BLaER1 treated with 17β-estradiol and CSF1 and Interleukin-3, amounts not matched to agents 10 nM and 100 nM (cell line): ENCODE measurements at regions not wholly inside any gene's neighbourhood (a gene's known extent, or its start where the extent isn't known, plus 50 kb on each side); places are given as distances from the start of the nearest gene placed in this dataset.

Experiments used
- H3K27ac ChIP-seq, 11 experiments: shearing (Covaris generic); formaldehyde crosslinking; 2 replicates each; pipeline ENCODE4 v1.8.1; 2022
- H3K27me3 ChIP-seq, 11 experiments: shearing (Covaris generic); formaldehyde crosslinking; 2 replicates each; pipeline ENCODE4 v1.8.1; 2022
- H3K36me3 ChIP-seq, 11 experiments: shearing (Covaris generic); formaldehyde crosslinking; 2 replicates each; pipeline ENCODE4 v1.8.1; 2022
- H3K4me1 ChIP-seq, 10 experiments: shearing (Covaris generic); formaldehyde crosslinking; 2 replicates each; pipeline ENCODE4 v1.8.1; 2022
- H3K4me2 ChIP-seq, 11 experiments: shearing (Covaris generic); formaldehyde crosslinking; 2 replicates each; pipeline ENCODE4 v1.8.1; 2022
- H3K4me3 ChIP-seq, 10 experiments: shearing (Covaris generic); formaldehyde crosslinking; 2 replicates each; pipeline ENCODE4 v1.8.1; 2022
- H3K9ac ChIP-seq, 11 experiments: shearing (Covaris generic); formaldehyde crosslinking; 2 replicates each; pipeline ENCODE4 v1.8.1; 2022
- H3K9me3 ChIP-seq, 11 experiments: shearing (Covaris generic); formaldehyde crosslinking; replicated peaks in 1 of 11; 2 replicates each; pipeline ENCODE4 v1.8.1; 2022
- H4K20me1 ChIP-seq, 11 experiments: shearing (Covaris generic); formaldehyde crosslinking; 2 replicates each; pipeline ENCODE4 v1.8.1; 2022
- Cebpa-rat ChIP-seq, 11 experiments: shearing (Covaris generic); IDR thresholded peaks; 2 replicates each; pipeline ENCODE4 v1.8.1; 2022

GRCh38 chr10:133035952-133036351 is 51.8 kb upstream of the ADGRA1 start:
- Histone ChIP-seq H3K4me2 (no peak overlapping the region), H3K36me3 (no peaks in the 10 kb centered on the region), H3K4me3 (no peak overlapping the region), H3K9ac (no peak overlapping the region), H3K4me1 (peaks cover 0 to 8% (median 0%) of the 10 kb centered on the region in 10 experiments; a peak in 1 of 20 replicates), H3K27ac (no peak overlapping the region), H3K9me3 (no peaks in the 10 kb centered on the region), H3K27me3 (no peaks in the 10 kb centered on the region; a peak in 1 of 22 replicates), H4K20me1 (peaks cover 0 to 40% (median 0%) of the 10 kb centered on the region in 11 experiments; a peak in 9 of 22 replicates)
- TF ChIP-seq Cebpa-rat (IDR thresholded peaks at IDR 0.05): no peak

GRCh38 chr10:133034762-133035161 is 53.0 kb upstream of the ADGRA1 start:
- TF ChIP-seq Cebpa-rat (IDR thresholded peaks at IDR 0.05): no peak
- H3K9me3 ChIP-seq: no peaks in the 10 kb centered on the region
- H3K4me2 ChIP-seq: no peak overlapping the region
- H4K20me1 ChIP-seq: peaks cover 0 to 45% (median 0%) of the 10 kb centered on the region in 11 experiments; a peak in 9 of 22 replicates
- H3K4me3 ChIP-seq: no peak overlapping the region
- H3K4me1 ChIP-seq: peaks cover 0 to 8% (median 4%) of the 10 kb centered on the region in 10 experiments; a peak in 11 of 20 replicates
- H3K36me3 ChIP-seq: no peaks in the 10 kb centered on the region
- no peak overlapping the region for H3K9ac ChIP-seq
- peaks cover under 1 to 12% (median 6%) of the 10 kb centered on the region in 11 experiments; a peak in 15 of 22 replicates for H3K27me3 ChIP-seq
- H3K27ac ChIP-seq: no peak overlapping the region

GRCh38 chr10:133034092-133034491 is 53.6 kb upstream of the ADGRA1 start:
- H3K36me3 ChIP-seq: no peaks in the 10 kb centered on the region
- H3K9me3 ChIP-seq: no peaks in the 10 kb centered on the region
- no peak overlapping the region for H3K4me3 ChIP-seq
- peaks cover 7 to 18% (median 13%) of the 10 kb centered on the region in 11 experiments for H3K27me3 ChIP-seq
- no peak overlapping the region for H3K4me2 ChIP-seq
- H3K27ac ChIP-seq: no peak overlapping the region
- H4K20me1 ChIP-seq: peaks cover 0 to 38% (median 0%) of the 10 kb centered on the region in 11 experiments; a peak in 8 of 22 replicates
- no peak for TF ChIP-seq Cebpa-rat (IDR thresholded peaks at IDR 0.05)
- H3K9ac ChIP-seq: no peak overlapping the region
- peaks cover 6 to 14% (median 10%) of the 10 kb centered on the region in 10 experiments; a peak in 19 of 20 replicates for H3K4me1 ChIP-seq

GRCh38 chr10:133033742-133034048 is 54.0 kb upstream of the ADGRA1 start:
- peaks cover 7 to 18% (median 13%) of the 10 kb centered on the region in 10 experiments; a peak in 19 of 20 replicates for H3K4me1 ChIP-seq
- H4K20me1 ChIP-seq: peaks cover 0 to 36% (median 0%) of the 10 kb centered on the region in 11 experiments; a peak in 6 of 22 replicates
- H3K36me3 ChIP-seq: no peaks in the 10 kb centered on the region
- no peak overlapping the region for H3K27ac ChIP-seq
- no peak overlapping the region for H3K9ac ChIP-seq
- no peak overlapping the region for H3K4me3 ChIP-seq
- TF ChIP-seq Cebpa-rat (IDR thresholded peaks at IDR 0.05): no peak
- peaks cover 11 to 22% (median 17%) of the 10 kb centered on the region in 11 experiments for H3K27me3 ChIP-seq
- H3K4me2 ChIP-seq: no peak overlapping the region; a peak in 1 of 22 replicates
- no peaks in the 10 kb centered on the region for H3K9me3 ChIP-seq

GRCh38 chr10:133032976-133033741 is 54.6 kb upstream of the ADGRA1 start:
- peaks cover 7 to 19% (median 15%) of the 10 kb centered on the region in 10 experiments; a peak in 19 of 20 replicates for H3K4me1 ChIP-seq
- no peak overlapping the region for H3K4me3 ChIP-seq
- no peak overlapping the region for H3K27ac ChIP-seq
- no peak overlapping the region; a peak in 1 of 22 replicates for H3K4me2 ChIP-seq
- H3K9me3 ChIP-seq: no peaks in the 10 kb centered on the region
- no peaks in the 10 kb centered on the region for H3K36me3 ChIP-seq
- peaks cover 0 to 36% (median 0%) of the 10 kb centered on the region in 11 experiments; a peak in 6 of 22 replicates for H4K20me1 ChIP-seq
- TF ChIP-seq Cebpa-rat (IDR thresholded peaks at IDR 0.05): no peak
- H3K27me3 ChIP-seq: peaks cover 12 to 25% (median 19%) of the 10 kb centered on the region in 11 experiments
- no peak overlapping the region for H3K9ac ChIP-seq

GRCh38 chr10:133032231-133032630 is 55.5 kb upstream of the ADGRA1 start:
- H3K27ac ChIP-seq: no peak overlapping the region
- H4K20me1 ChIP-seq: peaks cover 0 to 36% (median 0%) of the 10 kb centered on the region in 11 experiments; a peak in 6 of 22 replicates
- H3K27me3 ChIP-seq: peaks cover 12 to 30% (median 22%) of the 10 kb centered on the region in 11 experiments
- no peak overlapping the region for H3K4me2 ChIP-seq
- TF ChIP-seq Cebpa-rat (IDR thresholded peaks at IDR 0.05): no peak
- peaks cover 7 to 19% (median 15%) of the 10 kb centered on the region in 10 experiments; a peak in 19 of 20 replicates for H3K4me1 ChIP-seq
- no peak overlapping the region for H3K9ac ChIP-seq
- no peaks in the 10 kb centered on the region for H3K9me3 ChIP-seq
- H3K4me3 ChIP-seq: no peak overlapping the region
- H3K36me3 ChIP-seq: no peaks in the 10 kb centered on the region

GRCh38 chr10:133031541-133032125 is 56.1 kb upstream of the ADGRA1 start:
- H3K4me3 ChIP-seq: no peak overlapping the region
- H3K36me3 ChIP-seq: no peaks in the 10 kb centered on the region
- peaks cover 0 to 37% (median 0%) of the 10 kb centered on the region in 11 experiments; a peak in 6 of 22 replicates for H4K20me1 ChIP-seq
- no peak overlapping the region for H3K9ac ChIP-seq
- H3K4me1 ChIP-seq: peaks cover 7 to 19% (median 15%) of the 10 kb centered on the region in 10 experiments; a peak in 19 of 20 replicates
- H3K27me3 ChIP-seq: peaks cover 12 to 34% (median 23%) of the 10 kb centered on the region in 11 experiments
- H3K4me2 ChIP-seq: no peak overlapping the region
- TF ChIP-seq Cebpa-rat (IDR thresholded peaks at IDR 0.05): no peak
- no peak overlapping the region for H3K27ac ChIP-seq
- H3K9me3 ChIP-seq: no peaks in the 10 kb centered on the region

GRCh38 chr10:133030781-133031180 is 56.9 kb upstream of the ADGRA1 start:
- Histone ChIP-seq H3K9ac (no peak overlapping the region), H3K27me3 (peaks cover 12 to 43% (median 30%) of the 10 kb centered on the region in 11 experiments), H3K4me1 (peaks cover 7 to 19% (median 15%) of the 10 kb centered on the region in 10 experiments; a peak in 19 of 20 replicates), H4K20me1 (peaks cover 0 to 46% (median 0%) of the 10 kb centered on the region in 11 experiments; a peak in 4 of 22 replicates), H3K27ac (no peak overlapping the region), H3K4me3 (no peak overlapping the region), H3K9me3 (no peaks in the 10 kb centered on the region), H3K4me2 (no peak overlapping the region), H3K36me3 (no peaks in the 10 kb centered on the region)
- no peak for TF ChIP-seq Cebpa-rat (IDR thresholded peaks at IDR 0.05)

GRCh38 chr10:133030126-133030525 is 57.6 kb upstream of the ADGRA1 start:
- H3K4me3 ChIP-seq: no peak overlapping the region
- H3K9me3 ChIP-seq: no peaks in the 10 kb centered on the region
- peaks cover 12 to 21% (median 16%) of the 10 kb centered on the region in 10 experiments for H3K4me1 ChIP-seq
- no peak overlapping the region for H3K9ac ChIP-seq
- peaks cover 16 to 49% (median 36%) of the 10 kb centered on the region in 11 experiments for H3K27me3 ChIP-seq
- no peak for TF ChIP-seq Cebpa-rat (IDR thresholded peaks at IDR 0.05)
- peak overlapping the region in 6 of 11 experiments; percentile 13 to 80 (median 68); a peak in 8 of 22 replicates for H3K4me2 ChIP-seq
- H4K20me1 ChIP-seq: peaks cover 0 to 53% (median 0%) of the 10 kb centered on the region in 11 experiments; a peak in 4 of 22 replicates
- H3K36me3 ChIP-seq: no peaks in the 10 kb centered on the region
- no peak overlapping the region for H3K27ac ChIP-seq
